Upper lobe of right lung (tissue), 1 donor: ENCODE measurements at regions not wholly inside any gene's neighbourhood (a gene's known extent, or its start where the extent isn't known, plus 50 kb on each side); places are given as distances from the start of the nearest gene placed in this dataset.
A peak's percentile ranks its signal among the peaks of the same experiment; 100 is the strongest.

Source experiments
- ATAC-seq: fragments of 200-7000 bp; cut with Tn5 transposase; one replicate; pipeline ENCODE4 v1.9.1; 2020; ENCODE audit warnings: mild to moderate bottlenecking, moderate library complexity
- DNase-seq: peaks from one replicate; pipeline ENCODE4 v3.0.0-alpha.2; 2020
- H3K27ac ChIP-seq: fragments of 200-600 bp; one replicate; pipeline ENCODE4 v1.8.0; 2022
- H3K27me3 ChIP-seq: fragments of 200-600 bp; one replicate; pipeline ENCODE4 v1.8.0; 2022; ENCODE audit warnings: mild to moderate bottlenecking
- H3K36me3 ChIP-seq: fragments of 200-600 bp; one replicate; pipeline ENCODE4 v1.8.0; 2022
- H3K4me1 ChIP-seq: fragments of 200-600 bp; one replicate; pipeline ENCODE4 v1.8.0; 2022
- H3K4me3 ChIP-seq: fragments of 200-600 bp; one replicate; pipeline ENCODE4 v1.8.0; 2022; ENCODE audit warnings: mild to moderate bottlenecking
- H3K9me3 ChIP-seq: fragments of 200-600 bp; one replicate; pipeline ENCODE4 v1.8.0; 2022
- intact Hi-C: fragments of 100-400 bp; cut with DNase I; formaldehyde crosslinking; loops from one replicate; pipeline ENCODE4 v1.11.0; 2022
- TF ChIP-seq, protein P1 (sequence below): fragments of 200-600 bp; IDR thresholded peaks from one replicate; pipeline ENCODE4 v1.8.0; 2022; ENCODE audit warnings: antibody characterized with exemption
- donor health status: DM: no; HTN: yes; CAD: no; lungs with severe emphysema.

DNA sequence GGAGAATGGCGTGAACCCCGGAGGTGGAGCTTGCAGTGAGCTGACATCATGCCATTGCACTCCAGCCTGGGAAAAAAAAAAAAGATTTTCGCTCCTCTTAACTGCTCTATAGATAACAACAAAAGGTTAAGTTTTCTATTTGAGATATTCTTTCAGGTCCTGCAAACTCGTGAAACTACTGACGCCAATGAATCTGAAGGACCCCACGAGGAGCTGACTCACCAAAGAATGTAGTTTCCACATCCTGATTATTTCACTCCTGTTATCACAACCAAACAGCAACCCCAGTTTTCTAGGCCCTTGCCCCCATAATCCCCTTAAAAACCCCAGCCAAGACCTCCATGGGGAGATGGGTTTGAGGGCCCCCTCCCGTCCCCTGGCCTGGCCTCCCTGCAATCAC, 58.7 kb downstream of the OTOR start:
- intact Hi-C loops: loop anchor here (10.0 kb wide), 1 partner anchor 628 kb away; no protein-coding TSS in a partner anchor
- no peak for DNase-seq
- no peak overlapping the region for H3K27ac ChIP-seq
- no peaks in the 10 kb centered on the region for H3K9me3 ChIP-seq
- TF ChIP-seq, protein P1, sequence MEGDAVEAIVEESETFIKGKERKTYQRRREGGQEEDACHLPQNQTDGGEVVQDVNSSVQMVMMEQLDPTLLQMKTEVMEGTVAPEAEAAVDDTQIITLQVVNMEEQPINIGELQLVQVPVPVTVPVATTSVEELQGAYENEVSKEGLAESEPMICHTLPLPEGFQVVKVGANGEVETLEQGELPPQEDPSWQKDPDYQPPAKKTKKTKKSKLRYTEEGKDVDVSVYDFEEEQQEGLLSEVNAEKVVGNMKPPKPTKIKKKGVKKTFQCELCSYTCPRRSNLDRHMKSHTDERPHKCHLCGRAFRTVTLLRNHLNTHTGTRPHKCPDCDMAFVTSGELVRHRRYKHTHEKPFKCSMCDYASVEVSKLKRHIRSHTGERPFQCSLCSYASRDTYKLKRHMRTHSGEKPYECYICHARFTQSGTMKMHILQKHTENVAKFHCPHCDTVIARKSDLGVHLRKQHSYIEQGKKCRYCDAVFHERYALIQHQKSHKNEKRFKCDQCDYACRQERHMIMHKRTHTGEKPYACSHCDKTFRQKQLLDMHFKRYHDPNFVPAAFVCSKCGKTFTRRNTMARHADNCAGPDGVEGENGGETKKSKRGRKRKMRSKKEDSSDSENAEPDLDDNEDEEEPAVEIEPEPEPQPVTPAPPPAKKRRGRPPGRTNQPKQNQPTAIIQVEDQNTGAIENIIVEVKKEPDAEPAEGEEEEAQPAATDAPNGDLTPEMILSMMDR: no peak
- H3K27me3 ChIP-seq: peaks cover 17% of the 10 kb centered on the region
- peak; percentile 20 for ATAC-seq
- no peaks in the 10 kb centered on the region for H3K36me3 ChIP-seq
- H3K4me3 ChIP-seq: no peak overlapping the region
- H3K4me1 ChIP-seq: no peaks in the 10 kb centered on the region

DNA sequence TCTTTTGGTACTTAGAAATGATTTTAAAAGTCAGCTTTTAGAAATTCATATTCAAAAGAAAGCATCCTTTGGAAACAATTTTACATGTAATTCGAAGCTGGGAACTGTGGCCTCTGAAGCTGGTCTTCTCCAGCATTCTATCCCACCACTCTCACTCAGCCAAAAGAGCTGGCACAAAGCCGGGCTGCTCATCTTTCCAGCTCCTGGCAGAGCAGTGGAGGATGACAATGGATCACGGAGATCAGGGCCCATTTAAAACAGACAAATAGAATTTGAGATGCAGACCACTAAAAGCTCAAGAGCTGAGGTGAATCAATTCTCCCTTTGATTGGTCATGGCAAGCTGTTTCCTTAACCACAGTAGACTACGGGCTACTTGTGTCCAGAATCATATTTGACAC, 60.6 kb downstream of the OTOR start:
- Histone ChIP-seq H3K9me3 (no peaks in the 10 kb centered on the region), H3K4me1 (no peaks in the 10 kb centered on the region), H3K4me3 (no peak overlapping the region), H3K36me3 (no peaks in the 10 kb centered on the region), H3K27ac (no peak overlapping the region), H3K27me3 (peaks cover 9% of the 10 kb centered on the region)
- ATAC-seq (no peak), DNase-seq (no peak)
- TF ChIP-seq, protein P1: no peak
- intact Hi-C loops: loop anchor here (10.0 kb wide), 1 partner anchor 626 kb away; no protein-coding TSS in a partner anchor

DNA sequence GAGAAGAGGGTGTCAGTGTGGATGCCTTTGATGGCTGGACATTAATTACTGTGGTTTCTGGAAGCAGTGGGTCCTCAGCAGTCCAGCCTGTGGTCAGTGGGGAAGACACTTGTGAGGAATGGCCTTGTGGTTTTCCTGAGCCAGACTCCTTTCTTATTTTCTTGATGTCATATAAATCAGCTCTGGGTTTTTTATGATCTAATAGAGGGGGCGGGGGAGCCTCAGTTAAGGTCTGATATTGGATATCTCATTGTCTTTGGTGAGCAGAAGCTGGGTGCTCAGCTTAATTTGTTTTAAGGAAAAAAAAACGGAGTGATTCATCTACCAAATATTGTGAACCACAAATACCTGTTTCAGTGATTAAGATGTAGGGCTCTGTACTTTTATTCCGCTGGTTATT, 62.1 kb downstream of the OTOR start:
- no peak overlapping the region for H3K27ac ChIP-seq
- peaks cover 8% of the 10 kb centered on the region for H3K27me3 ChIP-seq
- intact Hi-C loops: no loop called here
- no peak overlapping the region for H3K4me3 ChIP-seq
- no peaks in the 10 kb centered on the region for H3K9me3 ChIP-seq
- no peaks in the 10 kb centered on the region for H3K4me1 ChIP-seq
- TF ChIP-seq, protein P1: no peak
- ATAC-seq (no peak), DNase-seq (no peak)
- H3K36me3 ChIP-seq: no peaks in the 10 kb centered on the region

DNA sequence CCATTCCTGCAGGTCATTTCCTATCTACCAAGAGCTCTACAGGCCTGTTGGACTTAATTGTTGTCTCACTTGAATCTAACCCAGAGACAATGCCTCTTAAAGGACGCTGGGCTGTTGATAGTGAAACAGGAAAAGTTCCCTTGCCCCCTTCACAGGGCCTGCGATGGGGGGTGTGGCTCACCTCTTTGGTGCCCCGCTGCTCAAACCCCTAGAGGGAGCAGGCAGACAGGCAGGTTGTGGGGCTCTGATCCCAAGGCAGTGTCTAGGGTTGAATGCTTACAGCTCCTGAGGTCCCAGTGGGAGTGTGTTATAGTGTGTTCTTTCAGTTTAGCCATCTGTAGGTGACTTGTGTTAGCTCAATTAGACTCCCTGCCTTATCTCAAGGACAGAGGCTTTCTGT, 68.0 kb downstream of the OTOR start:
- no peak overlapping the region for H3K27ac ChIP-seq
- H3K9me3 ChIP-seq: no peaks in the 10 kb centered on the region
- intact Hi-C loops: no loop called here
- TF ChIP-seq, protein P1: no peak
- no peak for DNase-seq
- ATAC-seq: peak; percentile 19
- no peaks in the 10 kb centered on the region for H3K4me1 ChIP-seq
- no peak overlapping the region for H3K4me3 ChIP-seq
- H3K27me3 ChIP-seq: no peaks in the 10 kb centered on the region
- no peaks in the 10 kb centered on the region for H3K36me3 ChIP-seq

DNA sequence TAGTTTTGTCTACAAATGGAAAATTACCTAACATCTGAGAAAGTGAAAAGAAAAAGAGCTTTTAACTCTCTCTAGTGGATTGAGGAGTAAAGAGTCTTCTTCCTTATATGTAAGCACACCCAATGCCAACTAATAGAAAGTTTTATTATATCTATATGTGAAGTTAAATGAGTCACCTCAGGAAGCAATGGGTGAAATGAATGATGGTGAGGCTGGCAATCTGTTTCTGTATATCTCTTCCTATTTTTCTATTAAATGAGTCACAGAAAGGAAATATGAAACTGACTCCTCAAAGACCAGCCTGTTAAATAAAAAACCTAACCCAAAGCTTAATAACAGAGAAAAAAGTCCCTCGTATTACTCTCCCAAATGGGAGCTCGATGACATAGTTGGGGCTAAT, 71.3 kb downstream of the OTOR start:
- H3K4me1 ChIP-seq: no peaks in the 10 kb centered on the region
- no peak overlapping the region for H3K27ac ChIP-seq
- intact Hi-C loops: no loop called here
- no peaks in the 10 kb centered on the region for H3K36me3 ChIP-seq
- no peaks in the 10 kb centered on the region for H3K27me3 ChIP-seq
- no peak for ATAC-seq
- H3K9me3 ChIP-seq: no peaks in the 10 kb centered on the region
- no peak for DNase-seq
- TF ChIP-seq, protein P1: no peak
- no peak overlapping the region for H3K4me3 ChIP-seq
